NCI-H446 (cell line): ENCODE measurements at regions not wholly inside any gene's neighbourhood (a gene's known extent, or its start where the extent isn't known, plus 50 kb on each side); places are given as distances from the start of the nearest gene placed in this dataset.

Experiments
- DNase-seq, 2 experiments: peaks; one replicate each; lab custom pipeline; 2025; lab: John Stamatoyannopoulos, UW

DNA sequence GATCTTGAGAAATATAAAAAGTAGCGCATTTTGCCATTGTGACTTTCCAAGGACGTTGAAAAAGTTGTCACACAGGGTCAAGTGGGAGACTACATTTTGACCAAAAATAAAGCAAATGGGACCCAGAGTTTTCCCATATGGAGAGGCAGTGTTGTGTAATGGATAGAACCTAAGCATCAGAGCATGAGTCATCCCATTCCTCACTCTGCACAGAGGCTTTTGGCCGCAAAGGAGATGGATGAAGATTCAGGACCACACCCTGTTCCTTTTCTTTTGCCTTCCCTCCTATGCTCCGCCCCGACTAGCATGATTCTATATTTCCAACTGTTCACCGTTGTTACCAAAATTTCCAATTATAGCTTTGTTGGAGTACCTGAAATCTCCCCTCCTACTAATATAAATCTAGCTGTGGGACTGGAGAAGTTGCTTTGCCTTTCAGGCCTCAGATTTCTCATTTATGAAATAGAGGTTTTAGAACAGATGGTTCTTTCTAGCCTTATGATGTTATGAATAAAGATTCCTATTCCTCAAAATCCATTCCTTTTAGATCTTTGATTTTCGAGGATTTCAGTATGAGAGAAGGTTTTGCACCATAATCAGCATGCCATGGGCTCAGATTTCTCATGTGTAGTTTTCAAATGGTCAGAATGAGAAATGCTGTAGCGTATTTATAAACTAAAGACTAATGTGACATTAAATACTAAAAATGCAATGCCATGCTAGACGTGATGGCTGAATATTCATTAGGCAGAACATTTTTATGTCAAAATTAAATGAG is 921.9 kb upstream of the TENM4 start:
- no peak for DNase-seq

DNA sequence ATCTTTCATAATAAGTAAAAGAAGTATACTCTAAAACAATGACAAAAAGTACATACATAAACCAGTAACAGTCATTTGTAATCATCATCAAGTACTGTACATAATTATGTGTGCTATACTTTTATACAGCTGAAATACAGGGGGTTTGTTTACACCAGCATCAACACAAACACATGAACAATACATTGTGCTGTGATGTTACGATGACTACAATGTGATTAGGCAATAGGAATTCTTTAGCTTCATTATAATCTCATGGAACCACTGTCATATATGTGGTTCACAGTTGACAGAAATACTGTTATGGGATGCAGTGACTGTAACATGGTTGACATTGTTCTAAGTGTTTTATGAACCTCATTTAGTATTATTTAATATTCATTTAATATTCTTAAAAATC is 914.4 kb upstream of the TENM4 start:
- no peak for DNase-seq

DNA sequence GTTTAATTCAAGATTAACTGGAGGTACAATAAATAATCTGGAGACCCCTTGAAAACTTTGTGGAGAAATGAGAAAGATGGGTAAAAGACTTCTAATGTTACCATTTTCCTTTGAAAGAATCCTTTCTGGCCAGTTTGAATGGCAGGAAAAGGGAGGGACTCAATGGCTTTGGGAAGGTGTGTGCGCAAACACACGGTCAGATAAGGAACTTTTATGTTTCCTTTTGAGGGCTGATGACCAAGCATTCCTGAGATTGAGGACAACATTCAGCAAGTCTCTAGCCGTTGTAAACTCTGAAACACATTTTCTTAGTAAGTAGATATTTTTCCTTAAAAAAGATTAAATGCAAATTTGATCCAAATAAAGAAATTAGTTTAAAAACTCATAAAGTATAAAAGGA is 909.7 kb upstream of the TENM4 start:
- DNase-seq = no peak

DNA sequence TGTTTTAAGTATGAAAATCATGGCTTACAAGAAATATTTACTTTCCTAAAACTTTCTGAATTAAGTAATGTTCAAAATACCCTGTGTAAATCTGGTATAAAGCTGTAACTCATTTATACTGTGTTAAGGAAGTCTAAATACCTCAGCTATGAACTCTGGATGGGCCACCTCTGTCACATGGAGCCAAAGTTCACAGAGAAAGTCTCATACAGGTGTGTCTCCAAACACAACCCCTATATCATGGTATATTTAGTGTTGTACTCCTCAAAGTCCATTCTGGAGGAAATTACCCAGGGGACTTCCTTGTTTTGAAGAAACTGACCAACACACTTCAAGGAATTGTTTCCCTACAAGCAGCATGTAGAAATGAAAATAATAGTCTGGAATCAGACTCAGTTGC is 909.2 kb upstream of the TENM4 start:
- DNase-seq = no peak

DNA sequence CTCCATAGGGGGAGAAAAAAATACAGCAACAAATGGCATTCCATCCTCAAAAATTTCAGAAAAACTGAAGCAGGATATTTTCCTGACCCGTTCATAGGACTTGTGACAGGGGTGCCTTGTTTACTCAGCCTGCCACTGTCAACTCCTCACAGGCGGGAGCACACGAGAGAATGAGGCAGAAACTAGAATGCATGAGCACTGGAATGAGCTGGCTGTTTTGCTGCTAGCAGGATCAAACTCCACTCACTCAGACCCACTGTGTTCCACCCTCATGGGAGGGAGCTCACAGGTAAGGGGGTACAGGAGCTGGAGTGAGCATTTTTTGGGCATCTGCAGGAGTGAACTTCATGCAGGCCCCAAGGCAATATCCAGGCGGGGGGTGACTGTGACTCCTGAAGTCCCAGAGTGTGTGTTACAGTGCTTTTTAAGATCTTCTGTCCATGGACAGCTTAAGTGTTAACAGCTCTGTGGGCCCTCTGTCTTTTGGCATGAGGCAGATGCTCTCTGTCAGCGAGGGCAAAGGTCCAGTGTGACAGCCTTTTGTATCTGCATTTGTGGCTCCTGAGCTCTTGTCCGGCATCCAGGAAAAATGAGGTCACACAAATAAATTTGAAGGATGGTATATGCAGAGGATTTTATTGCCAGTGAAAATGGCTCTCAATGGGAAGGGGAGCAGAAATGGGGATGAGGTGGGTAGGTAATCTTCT is 905.7 kb upstream of the TENM4 start:
- no peak for DNase-seq

DNA sequence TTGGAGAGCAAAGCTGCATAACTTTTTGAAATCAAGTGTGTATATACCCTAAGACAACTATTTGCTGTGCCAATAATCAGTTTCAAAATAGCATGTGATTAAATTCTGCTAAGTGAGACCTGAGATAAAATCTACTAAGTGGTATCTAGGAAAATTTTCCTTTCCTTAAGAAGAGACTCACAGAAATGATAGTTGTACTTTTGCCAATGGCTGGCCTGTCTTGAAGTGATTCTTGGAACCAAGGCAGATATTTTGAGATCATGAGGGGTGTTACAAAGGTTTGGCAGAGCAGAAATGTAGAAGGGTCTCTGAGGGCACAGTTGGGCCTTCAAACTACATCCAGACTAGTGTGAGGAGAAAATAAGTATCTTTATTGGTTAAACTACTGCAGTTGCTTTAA is 902.6 kb upstream of the TENM4 start:
- no peak for DNase-seq

DNA sequence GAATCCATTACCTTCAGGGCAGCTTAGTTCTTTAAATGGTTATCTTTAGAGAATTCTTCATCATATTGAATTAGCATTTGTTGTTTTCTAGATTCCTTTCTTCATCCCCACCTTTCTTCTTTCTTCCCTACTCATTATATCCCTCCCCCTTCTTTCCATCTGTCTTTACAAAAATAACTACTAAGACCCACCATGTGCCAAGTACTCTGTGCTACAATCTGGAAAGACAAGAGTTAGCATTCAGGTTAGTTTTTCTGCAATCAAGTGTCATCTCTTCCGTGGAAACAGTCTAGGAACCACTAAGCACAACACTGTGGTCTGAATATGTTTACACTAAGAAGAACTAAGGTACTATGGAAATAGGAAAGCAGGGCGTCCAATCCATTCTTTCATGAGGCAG is 897.4 kb upstream of the TENM4 start:
- DNase-seq = no peak

DNA sequence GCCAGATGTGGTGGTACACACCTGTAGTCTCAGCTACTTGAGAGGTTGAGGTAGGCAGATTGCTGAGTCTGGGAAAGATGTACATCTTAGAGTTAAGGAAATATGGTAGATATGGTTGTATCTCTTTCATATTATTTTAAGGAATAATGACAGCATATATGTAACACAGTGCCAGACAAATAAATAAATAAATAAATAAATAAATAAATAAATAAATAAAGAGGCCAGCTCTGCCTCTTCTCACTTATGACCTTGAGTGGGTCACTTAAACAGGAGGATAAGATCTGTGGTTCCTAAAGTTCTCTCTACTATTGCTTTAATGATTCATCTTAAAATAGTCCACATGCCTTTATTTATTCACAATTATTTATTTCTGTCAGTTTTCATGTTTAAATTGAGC is 890.9 kb upstream of the TENM4 start:
- no peak for DNase-seq

DNA sequence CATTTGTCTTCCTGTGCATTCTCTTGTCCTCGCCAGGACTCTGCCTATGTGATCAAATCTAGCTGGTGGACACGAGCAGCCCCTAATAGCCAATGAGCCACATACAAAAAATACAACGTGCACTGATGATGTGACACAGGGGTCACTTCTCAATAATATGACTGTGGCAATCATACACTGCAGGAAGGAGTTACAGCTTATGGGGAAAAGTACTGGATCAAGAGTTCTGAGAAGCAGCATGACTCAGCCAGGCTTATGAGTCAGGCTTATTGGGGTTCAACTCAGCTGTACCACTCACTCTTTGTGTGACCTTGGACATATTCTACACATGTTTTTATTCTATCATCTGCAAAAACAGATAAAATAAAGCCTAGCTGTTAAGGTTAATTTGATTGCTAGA is 889.4 kb upstream of the TENM4 start:
- DNase-seq = no peak

DNA sequence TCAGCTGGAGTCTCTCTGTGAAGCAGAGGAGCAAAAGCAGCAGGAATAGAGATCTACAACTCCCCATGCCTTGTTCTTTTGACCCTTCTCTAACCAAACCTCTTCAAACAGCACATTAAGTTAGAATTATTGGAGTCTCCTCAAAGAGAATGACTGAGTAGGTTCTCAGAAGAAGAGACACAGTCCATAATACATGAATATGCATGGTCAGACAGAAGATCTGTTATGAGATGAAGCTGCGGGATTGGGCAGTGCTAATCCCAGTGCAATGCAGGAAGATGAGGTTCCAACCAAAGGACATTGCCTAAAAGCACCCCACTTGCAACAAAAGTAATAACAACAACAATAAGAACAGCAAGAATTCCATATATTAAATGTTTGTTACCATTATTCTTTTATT is 887.9 kb upstream of the TENM4 start:
- no peak for DNase-seq

DNA sequence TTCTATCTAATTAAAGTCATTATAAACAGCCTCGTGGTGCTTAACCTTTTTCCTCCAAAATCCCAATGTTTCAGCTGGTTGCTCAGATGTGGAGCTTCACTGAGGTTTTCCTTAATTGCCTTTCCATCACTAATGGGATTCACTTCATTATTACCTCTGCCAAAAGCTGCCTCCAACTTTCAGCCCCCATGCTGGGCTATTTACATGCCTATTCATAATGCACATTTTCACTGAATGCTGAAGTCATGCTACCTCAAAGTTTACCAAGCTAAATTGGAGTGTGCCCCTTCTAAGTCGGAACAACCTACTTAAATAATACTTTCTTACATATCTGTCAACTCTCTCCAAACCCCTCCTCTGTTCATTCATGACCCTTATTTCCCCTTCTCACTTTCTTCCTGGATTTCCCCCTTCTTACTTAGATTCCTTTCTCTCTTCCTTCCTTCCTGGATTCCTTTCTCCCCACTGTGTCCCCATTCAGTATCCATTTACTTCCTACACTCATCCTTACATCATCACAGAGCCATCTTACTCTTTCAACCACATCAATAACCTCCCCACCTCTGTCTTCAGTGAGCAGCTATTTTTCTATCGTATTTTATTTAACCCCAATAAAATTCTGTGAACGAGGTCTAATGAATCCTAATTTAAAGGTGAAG is 887.3 kb upstream of the TENM4 start:
- DNase-seq = no peak

DNA sequence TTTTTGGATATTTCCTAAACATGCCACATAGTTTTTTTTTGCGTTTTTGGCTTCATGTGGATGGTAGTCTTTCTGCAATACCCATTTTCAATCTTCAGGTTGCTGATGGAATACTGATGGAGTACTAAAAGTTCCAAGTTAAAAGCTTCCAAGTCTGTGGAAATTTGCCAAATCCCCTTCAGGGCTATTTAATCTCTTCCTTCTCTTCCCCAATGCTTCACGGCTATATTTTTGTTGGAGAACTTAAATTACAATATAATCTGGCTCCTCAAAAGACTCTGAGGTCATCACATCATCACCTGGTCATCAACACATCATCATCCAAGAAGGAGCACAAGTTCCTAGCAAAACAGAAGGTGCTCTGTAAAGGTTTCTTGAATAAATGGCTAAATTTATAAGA is 881.0 kb upstream of the TENM4 start:
- no peak for DNase-seq

DNA sequence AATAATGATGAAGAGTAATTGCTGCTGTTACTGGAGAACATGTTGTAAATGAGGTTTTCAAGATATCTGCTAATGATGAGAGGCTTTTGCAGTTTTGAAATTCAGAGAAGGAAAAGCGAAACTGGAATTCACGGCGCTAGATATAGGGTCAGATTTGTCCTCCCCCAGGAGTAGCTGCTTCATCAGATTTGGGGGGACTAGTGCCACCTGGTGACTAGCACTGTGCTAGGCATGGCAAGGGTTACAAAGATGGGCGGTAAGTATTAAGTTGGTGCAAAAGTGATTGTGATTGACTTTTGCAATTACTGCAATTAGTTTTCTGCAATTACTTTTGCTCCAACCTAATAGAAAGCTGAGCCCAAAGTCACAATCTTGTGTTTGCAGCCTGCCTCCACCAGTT is 879.9 kb upstream of the TENM4 start:
- DNase-seq = no peak

DNA sequence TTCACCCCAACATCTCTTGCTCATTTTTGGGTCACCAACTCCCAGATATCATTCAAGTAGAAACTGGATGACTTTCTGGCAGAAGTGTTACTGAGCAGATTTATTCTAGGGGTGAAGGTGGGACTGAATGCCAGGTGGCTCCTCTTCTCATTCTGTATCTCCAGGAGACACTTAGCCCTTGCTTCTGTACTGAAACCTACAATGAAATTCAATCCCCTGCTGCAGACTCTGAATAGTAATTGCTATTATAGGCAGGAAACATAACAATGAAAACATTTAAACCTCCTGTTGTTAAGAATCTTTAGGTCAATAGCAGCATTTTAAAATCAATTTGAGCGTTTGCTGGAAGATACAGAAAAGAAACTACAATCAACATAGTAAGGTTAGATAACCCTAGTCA is 879.4 kb upstream of the TENM4 start:
- no peak for DNase-seq

DNA sequence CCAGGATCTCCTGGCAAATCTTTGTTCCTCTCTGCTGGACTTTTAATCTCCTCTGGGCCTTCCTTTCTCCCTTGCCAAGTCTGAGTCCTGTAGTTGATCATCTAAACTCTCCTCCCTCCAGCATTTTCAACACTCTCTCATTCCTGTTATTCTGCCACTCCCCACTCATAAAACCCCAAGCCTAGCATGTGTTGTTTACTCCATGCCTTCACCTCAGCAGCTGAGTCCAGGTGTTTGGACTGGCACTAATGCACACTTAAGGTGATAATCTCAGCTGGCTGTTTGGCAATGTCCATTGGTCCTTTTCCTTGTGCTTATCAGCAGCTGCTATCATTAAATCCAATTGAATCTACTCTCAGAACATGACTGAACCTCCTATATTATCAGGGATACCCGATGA is 876.8 kb upstream of the TENM4 start:
- no peak for DNase-seq

DNA sequence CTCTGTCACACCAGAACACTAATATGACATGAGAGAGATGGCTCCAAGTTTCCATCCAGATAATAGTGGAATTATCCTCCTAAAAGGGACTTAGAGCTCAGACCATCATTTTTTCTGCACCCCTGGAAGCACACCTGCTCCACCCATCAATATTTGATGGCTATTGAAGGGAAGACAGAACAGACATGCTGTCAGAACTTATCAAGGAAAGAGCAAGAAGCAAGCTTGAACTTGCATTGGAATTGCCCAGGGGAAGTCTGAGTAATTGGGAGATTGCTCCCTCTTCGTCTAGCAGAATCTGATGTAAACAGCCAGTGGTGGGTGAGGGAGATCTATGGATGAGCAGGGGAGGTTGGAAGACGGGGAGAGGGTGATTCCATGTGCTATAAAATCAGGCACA is 874.4 kb upstream of the TENM4 start:
- no peak for DNase-seq

DNA sequence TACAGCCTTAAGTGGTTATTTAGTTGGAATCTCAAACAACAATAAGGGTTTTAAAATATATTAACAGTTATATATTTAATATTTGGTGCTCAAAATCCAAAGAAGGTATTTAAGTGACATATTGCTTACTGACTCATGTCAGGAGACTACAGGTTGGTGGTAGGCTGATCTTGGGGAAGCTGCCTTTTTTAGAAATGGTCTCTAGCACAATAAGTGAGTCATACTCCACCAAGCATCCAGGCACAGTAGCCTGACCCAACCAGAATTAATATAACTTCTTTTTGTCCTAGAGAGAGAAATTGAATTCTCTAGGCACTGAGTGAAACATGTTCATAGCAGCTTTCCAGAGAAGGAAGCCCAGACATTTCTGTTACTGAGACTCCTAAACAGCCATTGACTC is 868.5 kb upstream of the TENM4 start:
- no peak for DNase-seq

DNA sequence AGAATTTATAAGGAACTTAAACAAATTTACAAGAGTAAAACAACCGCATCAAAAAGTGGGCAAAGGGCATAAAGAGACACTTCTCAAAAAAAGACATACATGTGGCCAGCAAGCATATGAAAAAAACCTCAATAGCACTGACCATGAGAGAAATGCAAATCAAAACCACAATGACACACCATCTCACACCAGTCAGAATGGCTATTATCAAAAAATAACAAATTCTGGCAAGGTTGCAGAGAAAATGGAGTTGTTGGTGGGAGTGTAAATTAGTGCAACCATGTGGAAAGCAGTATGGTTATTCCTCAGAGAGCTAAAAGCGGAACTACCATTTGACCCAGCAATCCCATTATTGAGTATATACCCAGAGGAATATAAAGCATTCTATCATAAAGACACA is 866.8 kb upstream of the TENM4 start:
- DNase-seq = no peak

DNA sequence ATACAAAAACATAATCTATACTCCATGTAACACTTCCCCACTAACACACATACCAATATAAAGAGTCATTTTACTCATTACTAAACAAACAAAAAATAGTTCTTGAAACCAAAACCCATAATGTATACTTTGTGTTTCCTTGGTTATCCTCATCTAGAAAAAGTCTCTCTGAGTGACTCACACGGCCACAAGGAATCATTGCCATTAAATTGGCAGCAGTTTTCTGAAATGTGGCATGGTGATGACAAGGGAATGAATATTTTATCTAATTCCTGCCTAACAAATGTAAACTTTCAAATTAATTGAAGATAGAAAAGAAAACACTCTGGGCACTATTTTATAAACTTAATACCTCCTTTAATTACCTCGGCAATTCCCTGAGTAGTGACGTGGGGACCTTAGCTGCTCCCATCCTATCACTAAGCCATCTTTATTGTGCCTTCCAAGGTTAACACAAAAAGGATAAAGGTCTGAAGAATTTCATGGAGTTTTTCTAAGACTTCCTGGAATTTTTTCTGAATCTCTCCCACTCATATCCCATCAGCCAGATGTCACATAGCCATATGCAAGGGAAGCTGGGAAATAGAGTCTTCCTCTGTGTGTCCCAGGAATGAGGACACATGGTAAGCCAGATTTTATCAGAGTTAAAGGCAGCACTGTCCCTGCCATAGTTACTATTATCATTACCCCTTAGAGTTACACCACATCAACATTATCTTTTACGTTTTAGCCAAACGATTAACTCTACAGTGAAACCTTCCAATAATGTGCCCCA is 857.2 kb upstream of the TENM4 start:
- no peak for DNase-seq

DNA sequence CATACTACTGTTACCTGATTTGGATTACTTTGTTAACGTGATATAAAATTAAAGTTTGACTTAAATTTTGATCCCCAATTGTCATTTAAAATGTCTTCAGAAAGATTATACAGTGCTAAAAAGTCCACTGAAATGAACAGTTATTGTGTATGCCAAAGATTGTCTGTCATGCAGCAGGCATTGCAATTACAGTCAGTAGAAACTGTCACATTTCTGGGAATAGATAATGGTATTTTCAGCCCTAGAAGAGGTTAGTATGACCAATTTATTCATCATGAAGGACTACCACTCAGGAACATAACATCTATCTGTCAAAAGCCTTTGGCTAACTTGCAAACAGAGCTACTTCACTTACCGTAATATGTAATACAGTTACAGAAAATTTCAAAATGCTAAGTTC is 852.5 kb upstream of the TENM4 start:
- no peak for DNase-seq

DNA sequence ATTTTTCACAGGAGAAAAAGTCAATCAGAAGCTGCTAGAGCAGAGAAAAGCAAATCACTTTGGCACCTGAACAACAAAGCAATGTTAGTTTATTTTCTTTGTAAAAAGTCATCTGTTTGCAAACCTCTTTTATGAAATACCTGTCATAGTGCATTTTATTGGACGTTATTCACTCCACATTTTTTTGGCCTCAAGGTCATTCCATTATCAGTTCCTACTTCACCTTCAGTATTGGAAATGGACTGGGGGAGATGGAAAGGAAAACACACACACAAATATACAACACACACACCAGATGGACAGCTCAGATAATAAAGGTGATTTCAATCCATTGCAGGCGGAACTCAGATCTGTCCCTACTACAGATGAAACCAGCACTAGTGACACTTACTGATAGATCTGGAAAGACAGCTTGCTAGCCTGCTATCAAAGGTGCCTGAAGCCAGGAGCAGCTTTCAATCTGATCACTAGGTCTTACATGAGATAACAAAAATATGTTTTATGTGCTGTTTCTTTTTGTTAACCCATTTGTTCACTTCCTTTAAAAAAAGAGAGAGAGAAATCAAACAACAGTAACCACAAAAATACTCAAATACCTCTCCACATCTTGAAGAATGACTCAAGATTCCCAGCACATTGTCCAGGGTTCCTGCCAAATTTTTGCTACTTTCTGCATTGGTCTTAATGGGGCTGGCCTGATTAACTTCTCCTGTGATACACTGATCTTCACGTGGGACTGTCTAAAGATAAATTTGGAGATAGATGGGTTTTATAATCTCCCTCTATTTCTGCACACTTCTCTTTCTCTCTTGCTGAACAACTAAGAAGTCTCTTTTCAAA is 844.3 kb upstream of the TENM4 start:
- no peak for DNase-seq

DNA sequence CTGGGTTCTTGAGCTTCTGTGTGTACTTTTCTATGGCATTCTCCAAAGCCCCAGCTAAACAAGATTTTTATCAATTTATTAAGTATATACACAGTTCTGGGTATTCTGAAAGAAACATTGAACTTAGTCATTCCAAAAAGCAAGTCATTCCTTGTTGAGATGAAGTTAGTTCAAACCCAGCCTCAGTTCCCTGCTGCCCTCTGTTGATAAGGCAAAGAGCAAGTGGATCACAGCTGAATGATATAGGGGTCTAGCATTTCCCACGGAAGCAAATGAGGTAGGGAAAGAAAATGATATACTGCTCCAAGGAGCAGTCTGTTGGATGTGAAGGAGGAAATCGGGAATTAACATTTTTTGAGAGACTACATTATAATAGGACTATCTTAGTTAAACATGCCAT is 841.8 kb upstream of the TENM4 start:
- no peak for DNase-seq
